Suprapubic skin (tissue), 4 donors: ENCODE measurements at regions not wholly inside any gene's neighbourhood (a gene's known extent, or its start where the extent isn't known, plus 50 kb on each side); places are given as distances from the start of the nearest gene placed in this dataset.

ENCODE experiments used
- CTCF ChIP-seq, 2 donors: fragments of 200-600 bp in 1 of 2; fragments of 450-650 bp in 1 of 2; sonication (generic) in 1 of 2; IDR thresholded peaks; one replicate each; pipeline ENCODE4 v1.5.1; 2016 to 2019; ENCODE audit warnings: antibody characterized with exemption in 2 of 2, mild to moderate bottlenecking in 1 of 2, moderate library complexity in 1 of 2
- EP300 ChIP-seq: sonication (generic); formaldehyde crosslinking; IDR thresholded peaks from one replicate; pipeline ENCODE4 v1.6.1; 2017; ENCODE audit warnings: antibody characterized with exemption
- POLR2A ChIP-seq, 2 donors: fragments of 450-650 bp; IDR thresholded peaks; one replicate each; pipeline ENCODE4 v1.6.1; 2017; ENCODE audit warnings: antibody characterized with exemption in 2 of 2, mild to moderate bottlenecking in 2 of 2, moderate library complexity in 2 of 2
- POLR2AphosphoS5 ChIP-seq, 3 donors: sonication (generic); formaldehyde crosslinking; IDR thresholded peaks; one replicate each; pipeline ENCODE4 v1.6.1; 2017; ENCODE audit warnings: antibody characterized with exemption in 3 of 3

- TF ChIP-seq CTCF (IDR thresholded peaks at IDR 0.05) (no peak), POLR2A (IDR thresholded peaks at IDR 0.05) (no peak), EP300 (no peak), POLR2AphosphoS5 (IDR thresholded peaks at IDR 0.05) (no peak)
Measured at GRCh38 chr2:139544186-139544851, 764.1 kb upstream of the NXPH2 start.
